ENCODE measurements at regions not wholly inside any gene's neighbourhood (a gene's known extent, or its start where the extent isn't known, plus 50 kb on each side); places are given as distances from the start of the nearest gene placed in this dataset.
A peak's percentile ranks its signal among the peaks of the same experiment; 100 is the strongest.

DNA sequence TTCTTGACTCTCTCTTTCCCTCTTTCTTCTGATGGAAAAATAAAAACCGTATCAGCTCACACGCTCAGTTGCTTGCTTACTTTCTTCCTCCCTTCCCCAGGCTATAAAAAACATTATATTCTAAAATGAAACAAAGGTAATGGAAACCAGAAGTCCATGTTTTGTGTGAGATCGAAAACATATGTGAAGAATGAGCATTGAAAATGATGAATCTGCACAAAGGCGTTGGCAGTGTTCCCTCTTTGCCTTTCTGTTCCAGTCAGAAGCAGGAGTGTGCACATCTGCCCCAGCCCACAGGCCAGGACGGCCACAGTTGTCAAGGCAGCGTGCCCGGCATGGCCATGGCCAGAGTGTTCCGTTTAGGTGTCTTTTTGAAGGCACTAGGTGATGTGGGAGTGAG, 185.3 kb upstream of the USP24 start:
- no peak for DNase-seq (ENCODE audit: low spot score)

DNA sequence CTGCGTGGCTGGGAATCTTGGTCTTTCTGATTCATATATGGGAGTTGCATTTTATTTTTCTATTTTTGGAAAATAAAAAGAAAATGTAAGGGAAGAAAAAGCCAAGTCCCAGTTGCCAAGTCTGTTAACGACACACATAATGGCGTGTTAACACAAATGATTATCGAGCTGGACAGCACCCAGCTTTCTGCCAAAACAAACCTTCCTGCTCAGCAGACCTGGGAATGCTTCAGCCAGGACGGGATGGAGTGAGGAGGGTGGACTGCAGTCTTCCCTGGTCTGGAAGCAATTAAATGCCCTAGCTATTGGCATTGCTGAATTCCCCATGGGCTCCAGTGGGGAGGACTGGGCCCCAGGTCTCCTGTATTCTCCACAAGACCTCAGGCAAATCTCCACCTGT, 184.2 kb upstream of the USP24 start:
- DNase-seq (ENCODE audit: low spot score) = no peak

DNA sequence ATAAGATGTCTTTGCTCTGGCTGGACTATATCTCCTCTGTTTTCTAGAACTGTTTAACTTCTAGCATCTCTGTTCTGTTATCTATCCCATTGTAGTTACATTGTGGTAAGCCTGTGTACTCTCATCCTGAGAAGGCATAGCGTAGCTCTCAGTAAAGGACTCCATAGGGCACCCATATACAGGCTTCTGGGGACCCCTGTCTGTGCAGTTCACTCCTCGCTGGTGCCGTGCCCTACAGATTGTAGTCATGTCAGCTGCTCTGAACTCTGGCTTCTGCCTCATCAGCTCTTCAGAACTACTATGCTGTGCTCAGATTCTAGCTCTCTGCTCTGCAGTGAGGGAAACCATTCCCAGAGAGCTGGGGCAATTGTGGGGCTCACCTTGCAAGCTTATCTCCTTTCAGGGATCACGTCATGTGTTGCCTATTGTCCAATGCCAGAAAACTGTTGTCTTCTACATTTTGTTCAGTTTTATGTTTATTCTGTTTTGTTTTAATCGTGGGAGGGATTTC, 181.3 kb upstream of the USP24 start:
- DNase-seq (ENCODE audit: low spot score) = no peak

DNA sequence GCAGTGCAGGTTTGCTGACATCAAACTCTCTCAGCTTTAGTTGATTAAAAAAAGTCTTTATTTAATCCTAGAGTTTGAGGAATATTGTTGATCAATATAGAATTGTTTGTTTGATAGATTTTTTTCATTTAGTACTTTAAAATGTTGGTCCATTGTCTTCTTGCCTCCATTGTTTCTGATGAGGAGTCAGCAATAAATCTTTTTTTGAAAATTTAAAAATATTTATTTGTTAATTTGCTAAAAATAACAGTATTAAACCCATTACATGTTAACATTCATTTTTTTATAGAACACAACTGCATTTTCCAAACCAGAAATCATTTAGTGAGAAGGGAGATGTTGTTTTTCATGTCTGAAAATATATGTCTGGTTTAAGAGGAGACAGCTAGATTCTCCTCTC, 173.8 kb upstream of the USP24 start:
- no peak for DNase-seq (ENCODE audit: low spot score)

DNA sequence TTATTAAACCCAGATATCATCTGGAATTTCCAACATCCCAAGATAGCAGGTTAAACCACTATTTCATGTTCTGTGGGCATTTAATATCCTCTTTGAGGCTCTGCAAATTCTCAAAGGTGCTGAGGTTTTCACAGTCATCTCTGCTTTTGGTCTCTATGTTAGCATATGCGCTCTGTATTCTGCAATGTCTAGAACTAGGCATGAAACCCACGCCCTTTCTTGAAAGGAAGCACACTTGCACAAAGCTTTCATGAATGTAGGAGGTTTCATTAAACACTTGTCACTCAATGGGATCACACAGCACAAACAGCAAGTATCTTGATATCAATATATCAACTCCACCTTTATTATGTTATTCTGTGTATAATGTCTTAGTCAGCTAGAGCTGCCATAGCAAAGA, 172.0 kb upstream of the USP24 start:
- no peak for DNase-seq (ENCODE audit: low spot score)

DNA sequence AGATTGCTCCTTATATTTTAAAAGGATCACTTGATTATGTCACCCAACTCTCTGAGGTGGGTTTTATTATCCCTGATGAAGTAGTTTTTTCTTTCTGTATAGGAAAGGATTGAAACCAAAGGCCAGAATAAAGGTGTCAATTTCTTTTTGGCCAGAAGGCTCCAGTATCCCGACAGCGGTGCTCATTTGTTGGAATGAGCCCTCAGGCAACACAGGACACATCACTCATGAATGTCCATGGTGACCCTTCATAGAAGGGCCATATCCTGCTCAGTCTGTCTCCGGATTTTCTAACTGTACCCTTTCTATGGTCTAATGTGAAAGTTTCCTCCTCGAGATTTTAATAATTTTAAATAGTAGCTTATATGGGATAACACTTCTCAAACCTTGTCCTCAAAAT, 171.3 kb upstream of the USP24 start:
- no peak for DNase-seq (ENCODE audit: low spot score)

DNA sequence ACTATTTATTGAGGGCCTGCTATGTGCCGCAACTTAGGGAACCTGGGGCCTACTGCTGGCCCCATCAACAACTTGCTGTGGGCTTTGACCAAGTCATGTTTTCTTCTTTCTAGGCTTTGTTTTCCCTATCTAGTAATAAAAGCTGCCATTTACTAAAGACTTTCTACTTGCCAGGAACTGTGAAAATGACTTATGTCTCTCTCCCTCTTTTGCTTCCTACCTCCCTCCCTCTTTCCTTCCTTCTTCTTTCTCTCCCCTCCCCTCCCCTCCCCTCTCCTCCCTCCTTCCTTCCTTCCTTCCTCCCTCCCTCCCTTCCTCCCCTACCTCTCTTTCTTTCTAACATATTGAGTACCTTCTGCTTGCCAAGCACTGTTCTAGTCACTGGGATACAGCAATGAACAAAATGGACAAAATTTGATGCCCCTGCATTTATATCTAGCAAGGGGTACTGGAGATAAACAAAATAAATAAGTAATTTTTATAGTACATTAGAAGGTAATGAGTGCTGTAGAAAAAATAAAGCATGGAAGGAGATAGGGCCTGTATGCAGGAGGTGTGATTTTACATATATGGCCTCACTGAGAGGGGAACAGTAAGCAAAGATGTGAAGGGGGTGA, 170.3 kb upstream of the USP24 start:
- DNase-seq (ENCODE audit: low spot score) = no peak

DNA sequence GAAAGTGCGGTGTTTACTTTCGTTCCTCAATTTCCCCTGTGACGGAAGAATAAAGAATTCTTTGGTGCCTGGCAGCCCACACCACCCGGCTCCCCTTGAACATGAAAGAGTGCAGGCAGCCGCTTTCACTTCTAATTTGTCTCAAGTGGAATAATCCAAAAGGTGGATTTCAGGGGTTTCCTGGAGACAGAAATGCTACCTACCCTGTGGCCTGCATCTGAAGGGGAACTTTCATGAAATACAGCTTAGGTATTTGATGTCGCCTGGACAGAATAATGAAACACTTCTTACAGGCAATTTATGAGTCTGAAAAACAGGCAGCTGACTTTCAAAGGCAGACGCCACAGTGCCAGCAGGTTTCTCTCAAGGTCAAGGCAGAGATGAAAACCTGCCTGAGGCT, 169.5 kb upstream of the USP24 start:
- no peak for DNase-seq (ENCODE audit: low spot score)

DNA sequence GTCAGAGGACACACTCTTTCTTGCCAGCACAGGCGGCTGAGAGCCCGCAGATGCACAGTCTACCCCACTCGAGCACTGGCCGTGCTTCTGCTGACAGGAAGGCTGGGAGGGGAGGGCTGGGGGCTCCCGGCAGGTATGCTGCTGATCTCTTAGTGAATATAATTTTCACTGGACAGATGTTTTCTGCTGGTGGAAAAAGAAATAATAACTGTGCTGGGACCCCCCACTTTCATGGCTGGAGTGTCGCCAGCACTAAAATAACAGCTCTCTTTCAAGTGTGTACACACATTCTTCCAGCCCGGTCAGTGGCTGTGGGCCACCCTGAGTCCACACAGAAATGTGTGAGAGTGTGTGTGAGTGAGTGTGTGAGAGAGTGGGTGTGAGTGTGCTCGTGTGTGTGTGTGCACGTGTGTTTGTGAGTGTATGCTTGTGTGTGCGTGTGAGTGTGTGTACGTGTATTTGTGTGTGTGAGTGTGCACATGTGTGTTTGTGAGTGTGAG, 167.7 kb upstream of the USP24 start:
- DNase-seq (ENCODE audit: low spot score) = no peak

DNA sequence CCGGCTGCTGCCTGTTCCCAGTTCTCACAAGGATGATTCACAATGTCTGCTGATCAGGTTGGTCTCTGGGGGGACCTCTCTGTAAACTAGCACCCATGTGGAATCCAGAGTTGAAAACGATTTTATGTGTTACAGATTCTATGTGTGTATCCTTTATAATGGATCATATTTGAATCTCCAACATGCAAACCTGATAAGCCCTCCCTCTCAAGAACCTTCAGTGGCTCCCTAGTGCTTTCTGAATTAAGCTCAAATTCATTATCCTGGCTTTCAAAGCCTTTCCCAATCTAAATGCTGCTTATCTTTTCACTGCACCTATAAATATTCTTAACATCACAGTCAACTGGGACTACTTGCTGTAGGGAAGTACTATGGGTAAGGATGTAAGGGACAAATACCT, 166.8 kb upstream of the USP24 start:
- no peak for DNase-seq (ENCODE audit: low spot score)

DNA sequence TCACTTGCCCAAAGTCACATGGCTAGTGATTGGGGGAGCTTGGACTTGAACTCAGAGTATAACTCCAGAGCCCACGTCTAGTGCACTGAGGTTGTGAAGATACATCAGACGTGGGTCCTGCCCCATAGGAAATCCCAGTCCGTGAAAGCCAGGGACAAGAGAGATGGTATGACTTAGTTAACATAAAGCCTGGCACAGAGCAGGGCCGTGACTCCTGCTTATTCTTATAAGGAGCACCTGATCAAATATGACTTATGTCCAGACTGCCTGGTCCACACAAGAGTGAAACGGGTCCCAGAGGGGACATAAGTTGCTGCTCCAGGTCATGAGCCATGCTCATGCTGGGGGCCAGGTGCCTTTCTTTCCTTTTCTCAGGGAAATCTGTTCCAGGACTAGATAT, 166.3 kb upstream of the USP24 start:
- DNase-seq (ENCODE audit: low spot score) = no peak

DNA sequence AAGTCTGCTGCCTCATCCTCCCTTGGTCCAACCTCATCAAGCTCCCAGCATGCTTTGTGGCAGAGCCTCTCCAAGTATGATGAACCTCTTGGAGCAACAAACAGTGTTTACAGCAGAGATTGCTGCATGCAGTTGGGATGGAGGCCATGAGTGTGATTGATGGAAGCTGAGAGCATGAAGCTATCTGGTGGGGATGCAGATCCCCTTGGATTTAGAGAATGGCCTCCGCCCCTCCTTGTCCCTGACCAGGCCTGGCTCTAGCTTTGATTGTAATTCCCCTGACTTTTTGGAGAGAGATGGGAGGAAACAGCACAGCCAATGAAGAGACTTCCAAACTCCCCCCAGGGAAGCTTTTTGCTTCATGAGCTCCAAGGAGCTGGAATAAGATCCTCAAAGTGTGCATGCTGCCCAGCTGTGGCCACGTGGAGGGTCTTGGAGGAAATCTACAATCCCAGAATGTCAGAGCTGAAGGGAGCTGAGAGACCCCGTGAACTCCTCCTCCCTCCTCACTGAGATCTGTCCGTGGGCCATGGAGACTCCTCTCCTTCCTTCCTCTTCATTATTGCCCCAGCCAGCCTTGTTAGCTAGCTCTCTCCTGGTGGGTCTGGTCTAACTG, 165.3 kb upstream of the USP24 start:
- no peak for DNase-seq (ENCODE audit: low spot score)

DNA sequence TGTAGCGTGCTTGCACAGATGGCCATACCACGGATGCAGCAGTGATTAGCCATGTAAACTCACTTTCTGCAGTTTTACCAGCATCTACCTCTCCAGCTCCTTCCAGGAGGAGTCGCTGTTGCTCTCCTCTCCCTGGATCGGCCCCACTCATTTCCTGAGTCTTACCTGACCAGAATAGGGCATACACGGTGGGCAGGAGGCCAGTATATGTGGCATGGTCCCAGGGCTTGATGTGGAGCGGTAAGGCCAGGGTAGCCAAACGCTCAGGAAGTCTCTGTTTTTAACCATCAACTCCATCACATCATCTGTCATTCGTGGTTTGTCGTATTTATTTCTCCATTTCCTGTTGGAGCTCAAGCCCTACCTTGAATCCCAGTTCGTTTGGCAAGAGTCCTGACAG, 163.4 kb upstream of the USP24 start:
- DNase-seq (ENCODE audit: low spot score) = peak; percentile 36

DNA sequence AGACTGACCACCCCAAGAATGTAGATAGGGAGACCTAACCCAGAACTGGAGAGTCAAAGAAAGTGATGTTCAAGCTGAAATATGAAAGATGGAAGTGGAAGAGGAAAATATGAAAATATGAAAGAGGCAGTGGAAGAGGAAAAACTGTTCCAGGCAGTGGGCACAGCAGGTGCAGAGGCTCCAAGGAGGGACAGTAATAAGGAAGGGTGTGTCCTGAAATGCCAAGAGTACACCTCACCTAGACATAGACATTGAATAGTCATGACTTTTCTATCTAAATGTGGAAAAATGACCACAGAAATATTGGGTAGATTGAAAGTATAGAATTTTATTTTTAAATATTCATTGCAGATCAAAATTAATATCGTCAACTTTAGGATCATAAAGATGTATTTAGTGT, 161.7 kb upstream of the USP24 start:
- DNase-seq (ENCODE audit: low spot score) = no peak

DNA sequence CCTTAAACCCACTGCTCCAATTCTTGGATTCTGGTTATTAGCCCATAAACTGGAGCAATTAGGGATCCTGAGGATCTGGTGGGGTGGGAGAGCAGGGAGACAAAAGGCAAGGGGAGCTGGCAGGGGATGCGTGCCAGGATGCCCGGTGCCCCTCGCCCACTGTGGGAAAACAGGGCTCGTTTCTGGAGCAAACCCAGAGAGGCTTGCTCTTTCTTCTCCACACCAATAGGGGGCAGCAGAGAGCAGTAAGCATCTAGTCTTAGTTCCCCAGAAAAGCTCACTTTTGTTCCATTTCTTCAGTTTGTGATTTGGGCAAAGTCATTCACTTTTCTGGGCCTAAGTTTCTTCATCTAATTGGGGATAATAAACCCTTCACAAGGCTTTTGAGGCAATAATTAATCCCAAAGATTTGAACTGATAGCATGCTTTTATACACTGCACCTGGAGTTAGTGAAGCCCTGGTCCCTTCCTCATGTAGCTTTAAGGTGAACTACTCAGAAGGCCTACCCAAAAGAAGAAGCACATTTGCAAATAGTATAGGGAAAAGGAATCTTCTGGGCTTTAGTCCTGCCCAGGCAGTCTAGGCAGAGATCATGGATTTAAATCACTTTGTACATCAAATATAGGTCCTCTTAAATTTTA, 160.6 kb upstream of the USP24 start:
- no peak for DNase-seq (ENCODE audit: low spot score)

DNA sequence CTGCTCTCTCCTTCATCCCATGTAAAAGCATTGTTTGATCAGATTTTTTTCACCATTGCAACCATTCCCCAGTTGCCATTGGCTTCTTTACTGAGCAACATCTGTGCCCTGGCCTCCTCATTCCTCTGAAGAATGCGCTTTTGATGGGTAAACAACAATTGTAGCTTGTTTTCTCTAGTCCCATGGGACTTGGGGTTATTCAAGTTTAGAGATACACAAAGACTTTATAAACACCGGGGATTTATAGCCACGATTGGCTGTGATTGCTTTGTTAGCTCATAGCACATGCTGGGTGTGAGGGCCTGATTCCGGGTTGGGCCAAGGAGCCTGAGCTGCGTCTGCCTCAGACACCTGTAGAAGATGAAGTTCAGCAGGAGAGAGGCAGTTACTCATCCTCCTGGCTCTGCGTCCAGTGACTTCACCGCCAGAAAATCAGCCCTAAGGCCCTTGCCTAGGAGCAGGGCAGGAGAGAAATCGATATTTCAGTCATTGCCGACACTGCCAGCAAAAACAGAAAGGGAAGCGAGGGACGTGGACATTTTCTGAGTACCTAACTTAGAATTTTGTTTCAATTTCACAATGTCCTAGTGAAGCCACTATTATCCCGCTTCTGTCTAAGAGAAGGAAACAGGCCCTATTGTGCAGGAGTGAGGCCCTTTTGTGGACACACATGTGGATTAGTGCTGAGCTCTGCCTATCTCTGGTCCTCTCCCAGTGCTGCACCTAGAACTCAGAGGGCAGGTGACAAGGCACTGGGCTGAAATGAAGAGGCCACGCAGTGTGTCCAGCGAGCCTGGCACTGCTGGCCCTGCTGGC, 159.8 kb upstream of the USP24 start:
- no peak for DNase-seq (ENCODE audit: low spot score)

DNA sequence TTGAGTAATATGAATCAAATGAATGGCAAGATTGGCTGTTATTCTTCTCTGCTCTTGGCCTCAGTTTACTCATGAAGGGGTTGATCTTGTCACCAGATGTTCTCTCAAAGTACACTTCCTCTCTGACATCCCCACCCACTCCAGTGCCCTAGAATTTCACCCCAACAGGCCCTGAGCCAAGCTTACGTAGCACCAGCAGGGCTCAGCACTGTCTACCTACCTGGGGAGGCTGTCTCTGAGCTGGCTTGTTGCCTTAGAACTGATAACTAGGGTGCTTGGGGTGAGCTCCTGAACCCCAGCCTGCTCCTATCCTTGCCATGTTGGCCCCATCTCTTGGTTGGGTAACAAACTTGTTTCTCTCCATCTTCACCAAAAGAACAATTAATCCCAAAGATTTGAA, 159.1 kb upstream of the USP24 start:
- no peak for DNase-seq (ENCODE audit: low spot score)

DNA sequence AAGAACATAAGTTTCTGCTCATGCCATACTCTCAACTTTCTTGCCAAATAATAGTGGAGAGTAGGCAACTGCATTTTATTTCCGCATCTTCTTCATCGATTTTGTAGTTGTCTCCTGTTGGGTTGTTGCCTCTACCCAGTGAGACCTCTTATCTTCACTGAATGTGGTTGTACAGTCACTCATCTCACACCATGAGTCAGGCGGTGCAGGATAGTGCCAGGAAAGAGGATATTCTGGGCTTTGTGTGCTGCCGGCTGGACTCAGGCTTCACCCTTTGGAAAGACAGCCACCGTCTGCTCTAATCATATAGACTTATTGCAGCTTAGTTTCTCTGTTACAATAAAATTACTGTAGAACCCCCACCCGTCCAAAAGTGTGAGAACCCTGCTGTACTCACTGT, 154.3 kb upstream of the USP24 start:
- no peak for DNase-seq (ENCODE audit: low spot score)

DNA sequence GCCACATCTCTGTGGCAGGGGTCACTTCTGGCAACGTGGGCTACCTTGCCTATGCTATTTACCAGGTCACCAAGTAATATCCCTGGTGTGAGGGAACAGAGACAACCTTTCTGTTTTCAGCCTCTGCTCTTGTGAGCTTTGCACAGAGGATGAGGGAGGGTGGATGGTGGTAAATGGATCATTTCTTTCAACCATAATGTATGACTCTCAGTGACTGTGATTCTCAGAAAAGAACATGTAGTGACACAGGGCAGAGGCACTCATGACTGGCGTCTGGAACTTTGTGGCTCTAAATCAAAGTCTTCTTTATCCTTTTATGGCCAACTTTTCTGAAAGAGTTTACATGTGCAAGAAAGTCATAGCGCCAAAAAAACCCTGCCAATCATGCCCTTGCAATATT, 153.5 kb upstream of the USP24 start:
- no peak for DNase-seq (ENCODE audit: low spot score)

DNA sequence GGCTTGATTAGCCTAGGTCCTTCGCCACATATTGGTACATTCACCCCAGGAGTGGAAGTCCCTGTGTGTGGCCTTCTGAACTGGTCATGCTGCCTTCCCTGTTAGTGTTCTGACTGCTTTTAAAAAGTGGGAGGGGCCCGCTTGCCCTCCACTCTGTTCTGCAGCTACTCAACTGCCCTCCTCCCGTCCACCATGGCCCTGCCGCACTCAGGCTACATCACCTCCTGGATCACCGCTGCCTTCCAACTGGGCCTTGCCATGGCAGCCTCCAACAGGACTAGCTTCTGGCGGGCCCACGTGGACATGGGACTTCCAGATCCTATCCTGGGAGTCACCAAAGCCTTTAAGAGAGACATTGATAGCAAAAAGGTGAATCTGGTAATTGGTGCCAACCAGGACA, 152.1 kb upstream of the USP24 start:
- DNase-seq (ENCODE audit: low spot score) = no peak

DNA sequence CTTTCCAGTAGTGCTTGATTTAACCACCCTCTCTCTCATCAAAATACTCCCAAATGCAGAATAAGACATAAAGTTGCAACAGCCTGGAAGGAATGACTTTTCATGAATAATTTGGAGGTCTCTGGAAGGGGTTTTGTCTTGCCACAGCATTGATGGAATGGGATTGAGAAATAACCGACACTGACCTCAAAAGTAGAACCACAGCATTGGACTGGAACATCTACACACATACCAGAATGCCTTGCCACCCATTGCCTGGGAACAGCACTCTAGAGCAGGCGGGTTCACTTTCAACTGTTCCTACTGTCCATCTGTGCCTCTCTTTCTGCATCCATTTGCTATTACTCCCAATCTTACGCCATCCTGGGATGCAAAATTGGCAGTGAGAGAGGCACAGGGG, 149.1 kb upstream of the USP24 start:
- DNase-seq (ENCODE audit: low spot score) = no peak

DNA sequence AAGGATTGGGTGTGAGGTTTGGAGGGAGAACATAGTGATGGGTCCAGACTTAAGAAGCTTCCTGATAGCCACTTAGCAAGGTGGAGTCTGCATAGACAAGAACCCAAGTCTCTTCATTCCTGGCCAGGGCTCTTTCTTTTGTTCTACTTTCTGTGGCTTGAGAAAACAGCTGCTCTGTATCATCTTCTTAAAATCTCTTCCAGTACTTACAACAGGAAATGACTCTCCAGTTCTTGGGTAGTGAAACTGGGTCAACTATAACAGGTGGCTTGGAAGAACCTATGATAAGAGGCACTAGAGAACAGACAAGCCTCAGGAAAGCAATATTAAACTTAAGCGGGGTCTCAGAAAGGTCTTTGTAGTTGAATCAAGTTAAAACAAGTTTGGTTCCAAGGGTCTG, 148.1 kb upstream of the USP24 start:
- DNase-seq (ENCODE audit: low spot score) = no peak

DNA sequence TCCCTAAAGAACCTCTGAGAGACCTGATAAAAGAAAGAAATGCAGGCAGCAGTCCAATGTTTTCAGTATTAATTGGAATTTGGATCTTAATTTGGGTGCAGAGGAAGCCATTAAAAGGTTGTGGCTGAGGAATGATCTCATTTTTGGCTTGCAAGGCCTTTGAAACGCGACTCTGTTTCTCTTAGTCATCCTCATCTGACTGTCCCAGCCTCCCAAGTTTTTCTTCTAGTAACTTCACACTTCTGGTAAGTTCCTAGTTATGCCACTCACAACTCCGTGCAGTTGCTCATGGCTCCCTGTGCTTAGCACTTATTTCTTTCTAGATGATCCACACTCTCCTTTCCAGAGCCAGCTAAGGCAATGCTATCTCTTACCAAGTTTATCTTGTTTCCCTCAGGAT, 147.4 kb upstream of the USP24 start:
- no peak for DNase-seq (ENCODE audit: low spot score)

All from HuH-7.5 (cell line).